GF-D8 (cell line): ENCODE measurements at regions not wholly inside any gene's neighbourhood (a gene's known extent, or its start where the extent isn't known, plus 50 kb on each side); places are given as distances from the start of the nearest gene placed in this dataset.

Experiments used
- DNase-seq: peaks from one replicate; lab custom pipeline; 2025; lab: John Stamatoyannopoulos, UW

DNA sequence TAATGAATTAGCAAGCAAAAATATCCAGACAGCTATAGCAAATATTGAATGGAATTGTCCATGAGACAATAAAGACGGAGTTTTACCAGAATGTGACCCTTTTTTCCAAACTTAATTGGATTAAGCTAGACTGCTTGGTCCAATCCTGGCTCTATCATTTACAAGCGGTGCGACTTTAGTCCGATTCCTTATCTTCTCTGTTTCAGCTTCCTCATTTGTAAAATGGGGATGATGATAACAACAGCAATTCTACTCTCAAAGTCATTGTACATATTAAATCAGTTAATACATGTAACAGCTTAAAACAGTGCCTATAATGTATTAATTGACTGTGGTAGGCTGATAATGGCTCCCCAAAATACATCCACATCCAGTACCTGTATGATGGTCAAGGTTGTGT lies 62.1 kb upstream of the CRBN start:
- DNase-seq, result no peak

DNA sequence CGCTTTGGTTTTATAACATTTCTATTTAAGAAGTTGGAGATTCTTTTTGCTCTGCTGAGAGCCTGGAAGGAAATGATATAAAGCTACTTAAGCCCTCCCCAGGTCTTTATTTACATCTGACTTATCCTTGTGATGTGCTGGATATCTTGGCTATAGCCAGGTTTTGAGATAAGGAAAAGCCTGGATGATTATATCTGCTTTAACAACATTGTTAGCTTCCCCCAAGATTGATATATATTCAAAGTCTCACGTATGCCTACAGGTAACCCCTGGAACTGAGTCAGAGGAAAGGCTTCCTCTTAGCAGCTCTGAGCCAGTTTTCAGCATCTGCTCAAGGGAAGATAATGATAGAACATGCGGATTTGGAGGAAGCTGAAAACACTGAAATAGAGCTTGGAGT lies 61.5 kb upstream of the CRBN start:
- no peak for DNase-seq

DNA sequence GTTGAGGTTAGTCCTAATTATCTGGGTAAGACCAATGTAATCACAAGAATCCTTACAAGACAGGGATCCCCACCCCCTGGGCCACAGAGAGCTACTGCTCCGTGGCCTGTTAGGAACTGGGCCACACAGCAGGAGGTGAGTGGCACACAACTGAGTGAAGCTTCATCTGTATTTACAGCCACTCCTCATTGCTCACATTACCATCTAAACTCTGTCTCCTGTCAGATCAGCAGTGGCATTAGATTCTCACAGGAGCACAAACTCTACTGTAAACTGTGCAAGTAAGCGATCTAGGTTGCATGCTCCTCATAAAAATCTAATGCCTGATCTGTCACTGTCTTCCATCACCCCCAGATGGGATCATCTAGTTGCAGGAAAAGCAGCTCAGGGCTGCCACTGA lies 58.5 kb upstream of the CRBN start:
- DNase-seq, result no peak

GRCh38 chr3:3232251-3232650 lies 52.8 kb upstream of the CRBN start:
- DNase-seq, result no peak
